OCI-LY1 (cell line): ENCODE measurements at regions not wholly inside any gene's neighbourhood (a gene's known extent, or its start where the extent isn't known, plus 50 kb on each side); places are given as distances from the start of the nearest gene placed in this dataset.

Source experiments
- H2AFZ ChIP-seq: fragments of 200-600 bp; sonication (generic), shearing (Covaris generic); 2 replicates; pipeline ENCODE4 v1.6.0; 2014; ENCODE audit warnings: antibody characterized with exemption, mild to moderate bottlenecking, low read length
- H3F3A ChIP-seq: fragments of 200-600 bp; sonication (generic), shearing (Covaris generic); 2 replicates; pipeline ENCODE4 v1.6.0; 2014; ENCODE audit warnings: mild to moderate bottlenecking, antibody characterized with exemption, low read length, moderate library complexity; ENCODE audit not compliant: insufficient read depth
- H3K27ac ChIP-seq: fragments of 200-600 bp; sonication (generic); 2 replicates; pipeline ENCODE4 v1.5.1; 2014; ENCODE audit warnings: low read length, mixed run types, mild to moderate bottlenecking, low read depth; ENCODE audit not compliant: poor library complexity, severe bottlenecking
- H3K27me3 ChIP-seq: fragments of 200-600 bp; sonication (generic); 2 replicates; pipeline ENCODE4 v1.6.0; 2014; ENCODE audit warnings: antibody characterized with exemption, mild to moderate bottlenecking, low read length, moderate library complexity; ENCODE audit not compliant: insufficient read depth
- H3K36me3 ChIP-seq: fragments of 200-600 bp; sonication (generic); 2 replicates; pipeline ENCODE4 v1.6.1; 2014; ENCODE audit warnings: mild to moderate bottlenecking, antibody characterized with exemption, low read length, moderate library complexity, mixed read lengths; ENCODE audit not compliant: insufficient read depth
- H3K4me1 ChIP-seq: fragments of 200-600 bp; sonication (generic); 2 replicates; pipeline ENCODE4 v1.5.1; 2014; ENCODE audit warnings: mild to moderate bottlenecking, low read length, moderate library complexity; ENCODE audit not compliant: insufficient read depth, severe bottlenecking
- H3K4me2 ChIP-seq: fragments of 200-600 bp; sonication (generic), shearing (Covaris generic); 2 replicates; pipeline ENCODE4 v1.6.1; 2014; ENCODE audit warnings: low read length
- H3K4me3 ChIP-seq: fragments of 200-600 bp; sonication (generic); 2 replicates; pipeline ENCODE4 v1.5.1; 2014; ENCODE audit warnings: low read length, low read depth, mild to moderate bottlenecking, mixed read lengths; ENCODE audit not compliant: poor library complexity, severe bottlenecking
- H3K79me2 ChIP-seq: fragments of 200-600 bp; shearing (Covaris generic); 2 replicates; pipeline ENCODE4 v1.6.1; 2016; ENCODE audit warnings: mixed run types, low read length, mixed read lengths; ENCODE audit not compliant: insufficient read depth
- H3K9ac ChIP-seq: fragments of 200-600 bp; sonication (generic), shearing (Covaris generic); 2 replicates; pipeline ENCODE4 v1.6.1; 2014; ENCODE audit warnings: mild to moderate bottlenecking, low read length, mixed read lengths
- H3K9me2 ChIP-seq: fragments of 200-600 bp; sonication (generic), shearing (Covaris generic); 2 replicates; pipeline ENCODE4 v1.6.1; 2014; ENCODE audit warnings: low read depth, mild to moderate bottlenecking, low read length, mixed read lengths
- H3K9me3 ChIP-seq: fragments of 200-600 bp; shearing (Covaris generic); 2 replicates; pipeline ENCODE4 v1.6.1; 2014; ENCODE audit warnings: low read length, mixed read lengths
- H4K20me1 ChIP-seq: fragments of 200-600 bp; sonication (generic), shearing (Covaris generic); 2 replicates; pipeline ENCODE4 v1.6.0; 2016; ENCODE audit warnings: mild to moderate bottlenecking, low read length; ENCODE audit not compliant: insufficient read depth
- EZH2 ChIP-seq: fragments of 200-600 bp; sonication (generic), shearing (Covaris generic); IDR thresholded peaks from 2 replicates; pipeline ENCODE4 v1.8.0; 2017; ENCODE audit warnings: borderline replicate concordance, mixed run types, mild to moderate bottlenecking, antibody characterized with exemption, low read length, moderate library complexity, mixed read lengths
- TF ChIP-seq, protein P1 (sequence below): fragments of 200-600 bp; sonication (generic), shearing (Covaris generic); IDR thresholded peaks from 2 replicates; pipeline ENCODE4 v1.5.1; 2017; ENCODE audit warnings: mild to moderate bottlenecking, antibody characterized with exemption, low read length, moderate library complexity, mixed read lengths

GRCh38 chr9:79390781-79391770 lies 180.7 kb upstream of the TLE4 start:
- Histone ChIP-seq H3K36me3 (no peaks in the 10 kb centered on the region), H3K9ac (no peak overlapping the region), H3F3A (no peaks in the 10 kb centered on the region), H3K4me3 (no peak overlapping the region), H3K4me2 (no peak overlapping the region), H4K20me1 (no peaks in the 10 kb centered on the region), H3K9me2 (no peaks in the 10 kb centered on the region), H3K79me2 (no peaks in the 10 kb centered on the region), H3K9me3 (no peaks in the 10 kb centered on the region), H2AFZ (no peak overlapping the region), H3K27me3 (no peaks in the 10 kb centered on the region), H3K27ac (no peak overlapping the region), H3K4me1 (no peaks in the 10 kb centered on the region)
- TF ChIP-seq, protein P1, sequence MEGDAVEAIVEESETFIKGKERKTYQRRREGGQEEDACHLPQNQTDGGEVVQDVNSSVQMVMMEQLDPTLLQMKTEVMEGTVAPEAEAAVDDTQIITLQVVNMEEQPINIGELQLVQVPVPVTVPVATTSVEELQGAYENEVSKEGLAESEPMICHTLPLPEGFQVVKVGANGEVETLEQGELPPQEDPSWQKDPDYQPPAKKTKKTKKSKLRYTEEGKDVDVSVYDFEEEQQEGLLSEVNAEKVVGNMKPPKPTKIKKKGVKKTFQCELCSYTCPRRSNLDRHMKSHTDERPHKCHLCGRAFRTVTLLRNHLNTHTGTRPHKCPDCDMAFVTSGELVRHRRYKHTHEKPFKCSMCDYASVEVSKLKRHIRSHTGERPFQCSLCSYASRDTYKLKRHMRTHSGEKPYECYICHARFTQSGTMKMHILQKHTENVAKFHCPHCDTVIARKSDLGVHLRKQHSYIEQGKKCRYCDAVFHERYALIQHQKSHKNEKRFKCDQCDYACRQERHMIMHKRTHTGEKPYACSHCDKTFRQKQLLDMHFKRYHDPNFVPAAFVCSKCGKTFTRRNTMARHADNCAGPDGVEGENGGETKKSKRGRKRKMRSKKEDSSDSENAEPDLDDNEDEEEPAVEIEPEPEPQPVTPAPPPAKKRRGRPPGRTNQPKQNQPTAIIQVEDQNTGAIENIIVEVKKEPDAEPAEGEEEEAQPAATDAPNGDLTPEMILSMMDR, result no peak
- TF ChIP-seq EZH2, result no peak

GRCh38 chr9:79395228-79395627 lies 176.5 kb upstream of the TLE4 start:
- H3K9ac ChIP-seq, result no peak overlapping the region
- no peak overlapping the region for H3K27ac ChIP-seq
- no peak overlapping the region for H3K4me3 ChIP-seq
- H3K36me3 ChIP-seq, result no peaks in the 10 kb centered on the region
- no peak for TF ChIP-seq EZH2
- TF ChIP-seq, protein P1, result no peak
- no peak overlapping the region for H2AFZ ChIP-seq
- H3K4me2 ChIP-seq, result no peak overlapping the region
- no peaks in the 10 kb centered on the region for H3K9me3 ChIP-seq
- H3K27me3 ChIP-seq, result no peaks in the 10 kb centered on the region
- H3K79me2 ChIP-seq, result no peaks in the 10 kb centered on the region
- no peaks in the 10 kb centered on the region for H3K9me2 ChIP-seq
- H3F3A ChIP-seq, result no peaks in the 10 kb centered on the region
- H4K20me1 ChIP-seq, result no peaks in the 10 kb centered on the region
- no peaks in the 10 kb centered on the region for H3K4me1 ChIP-seq

GRCh38 chr9:79395755-79396154 lies 176.0 kb upstream of the TLE4 start:
- H3K27me3 ChIP-seq, result no peaks in the 10 kb centered on the region
- no peaks in the 10 kb centered on the region for H3K4me1 ChIP-seq
- no peaks in the 10 kb centered on the region for H3K79me2 ChIP-seq
- H3F3A ChIP-seq, result no peaks in the 10 kb centered on the region
- no peaks in the 10 kb centered on the region for H3K9me2 ChIP-seq
- H3K9me3 ChIP-seq, result no peaks in the 10 kb centered on the region
- H3K4me3 ChIP-seq, result no peak overlapping the region
- no peak for TF ChIP-seq EZH2
- TF ChIP-seq, protein P1, result no peak
- H2AFZ ChIP-seq, result no peak overlapping the region
- no peaks in the 10 kb centered on the region for H4K20me1 ChIP-seq
- H3K36me3 ChIP-seq, result no peaks in the 10 kb centered on the region
- H3K27ac ChIP-seq, result no peak overlapping the region
- H3K4me2 ChIP-seq, result no peak overlapping the region
- H3K9ac ChIP-seq, result no peak overlapping the region
